IMR-90 (cell line): ENCODE measurements at regions not wholly inside any gene's neighbourhood (a gene's known extent, or its start where the extent isn't known, plus 50 kb on each side); places are given as distances from the start of the nearest gene placed in this dataset.

Source experiments
- ATAC-seq: fragments of 200-7000 bp; cut with Tn5 transposase; 2 replicates; pipeline ENCODE4 v1.9.1; 2020; ENCODE audit warnings: low read depth, mild to moderate bottlenecking, moderate library complexity
- BruUV-seq: library from RNA; stranded (reverse); fragments of 400-500 nt; replicated peaks from 2 replicates; lab custom pipeline; 2021; lab: Mats Ljungman, UMichigan
- CTCF ChIA-PET: fragments of 300-600 bp; formaldehyde crosslinking; extraction: SDS; loops from one replicate; lab custom pipeline; 2021; ENCODE audit warnings: antibody characterized with exemption; lab: Yijun Ruan, JAX
- POLR2A ChIA-PET: fragments of 300-600 bp; sonication (Branson Sonifier 250); formaldehyde crosslinking; loops from one replicate; lab custom pipeline; 2022; ENCODE audit warnings: antibody characterized with exemption; ENCODE audit not compliant: unreplicated experiment; lab: Charles Lee
- DNase-seq: peaks from one replicate; pipeline ENCODE4 v3.0.0; 2013
- H2AFZ ChIP-seq: replicated peaks from 2 replicates; pipeline ENCODE3; 2013; ENCODE audit warnings: low read length, mild to moderate bottlenecking; ENCODE audit not compliant: poor library complexity
- H2AK5ac ChIP-seq: 2 replicates; pipeline ENCODE4 v1.6.1; 2013; ENCODE audit warnings: low read depth, low read length, inconsistent platforms
- H2AK9ac ChIP-seq: replicated peaks from 2 replicates; pipeline ENCODE3; 2013; ENCODE audit warnings: mild to moderate bottlenecking, low read depth, low read length, moderate library complexity; ENCODE audit not compliant: poor library complexity
- H2BK120ac ChIP-seq: 2 replicates; pipeline ENCODE4 v1.6.1; 2013; ENCODE audit warnings: low read depth, low read length, inconsistent platforms
- H2BK15ac ChIP-seq: 3 replicates; pipeline ENCODE4 v1.6.1; 2013; ENCODE audit warnings: low read depth, low read length, inconsistent platforms
- H2BK20ac ChIP-seq: 2 replicates; pipeline ENCODE4 v1.6.1; 2013; ENCODE audit warnings: low read depth, mild to moderate bottlenecking, inconsistent platforms, low read length, moderate library complexity
- H2BK5ac ChIP-seq: 2 replicates; pipeline ENCODE4 v1.6.1; 2013; ENCODE audit warnings: mild to moderate bottlenecking, low read depth, low read length, inconsistent platforms; ENCODE audit not compliant: poor library complexity, severe bottlenecking
- H3K14ac ChIP-seq: replicated peaks from 2 replicates; pipeline ENCODE4 v1.6.1; 2013; ENCODE audit warnings: low read depth, low read length, inconsistent platforms
- H3K18ac ChIP-seq: 2 replicates; pipeline ENCODE4 v1.6.1; 2013; ENCODE audit warnings: low read depth, low read length, control low read depth
- H3K23ac ChIP-seq: 2 replicates; pipeline ENCODE4 v1.6.1; 2013; ENCODE audit warnings: low read depth, low read length, inconsistent platforms
- H3K27ac ChIP-seq: 2 replicates; pipeline ENCODE4 v1.5.1; 2013; ENCODE audit warnings: mild to moderate bottlenecking, control low read depth, low read length; ENCODE audit not compliant: insufficient read depth
- H3K27me3 ChIP-seq: 2 replicates; pipeline ENCODE4 v1.6.1; 2013; ENCODE audit warnings: low read length; ENCODE audit not compliant: control insufficient read depth, insufficient read depth
- H3K36me3 ChIP-seq: 2 replicates; pipeline ENCODE4 v1.6.1; 2013; ENCODE audit warnings: low read length, mixed read lengths; ENCODE audit not compliant: control insufficient read depth, insufficient read depth
- H3K4ac ChIP-seq: 2 replicates; pipeline ENCODE4 v1.6.1; 2013; ENCODE audit warnings: low read depth, low read length, inconsistent platforms
- H3K4me1 ChIP-seq: 2 replicates; pipeline ENCODE4 v1.6.1; 2013; ENCODE audit warnings: low read length, mixed read lengths; ENCODE audit not compliant: control insufficient read depth, insufficient read depth
- H3K4me2 ChIP-seq: 2 replicates; pipeline ENCODE4 v1.6.1; 2013; ENCODE audit warnings: low read depth, mild to moderate bottlenecking, control low read depth, low read length, moderate library complexity
- H3K4me3 ChIP-seq: 2 replicates; pipeline ENCODE4 v1.5.1; 2013; ENCODE audit warnings: low read depth, mild to moderate bottlenecking, control low read depth, low read length, moderate library complexity; ENCODE audit not compliant: insufficient read depth
- H3K56ac ChIP-seq: 2 replicates; pipeline ENCODE4 v1.6.1; 2013; ENCODE audit warnings: low read length, inconsistent platforms; ENCODE audit not compliant: insufficient read depth; ENCODE audit errors: extremely low read depth
- H3K79me1 ChIP-seq, 2 experiments: 2 replicates each; pipeline ENCODE4 v1.6.1; 2013; ENCODE audit warnings: low read length in 2 of 2, inconsistent platforms in 1 of 2, low read depth in 1 of 2
- H3K9ac ChIP-seq: 2 replicates; pipeline ENCODE4 v1.6.1; 2013; ENCODE audit warnings: low read depth, low read length, control low read depth
- H3K9me1 ChIP-seq: 2 replicates; pipeline ENCODE4 v1.6.1; 2013; ENCODE audit warnings: low read length, inconsistent platforms; ENCODE audit not compliant: insufficient read depth
- H3K9me3 ChIP-seq: 2 replicates; pipeline ENCODE4 v1.6.1; 2013; ENCODE audit warnings: low read length; ENCODE audit not compliant: control insufficient read depth, insufficient read depth
- H4K20me1 ChIP-seq: 2 replicates; pipeline ENCODE4 v1.6.1; 2013; ENCODE audit warnings: low read length, inconsistent platforms; ENCODE audit not compliant: insufficient read depth
- H4K5ac ChIP-seq: 2 replicates; pipeline ENCODE4 v1.6.1; 2013; ENCODE audit warnings: mild to moderate bottlenecking, low read depth, low read length, control low read depth
- H4K8ac ChIP-seq, 2 experiments: 2 replicates each; pipeline ENCODE4 v1.6.1; 2013; ENCODE audit warnings: low read depth in 2 of 2, low read length in 2 of 2, control low read depth in 1 of 2, inconsistent platforms in 1 of 2
- H4K91ac ChIP-seq: 2 replicates; pipeline ENCODE4 v1.6.1; 2013; ENCODE audit warnings: low read depth, low read length, inconsistent platforms; ENCODE audit not compliant: insufficient read depth
- BHLHE40 ChIP-seq: fragments of 150-350 bp; IDR thresholded peaks from 2 replicates; pipeline ENCODE4 v1.6.1; 2016; ENCODE audit warnings: mild to moderate bottlenecking, low read depth, low read length
- CEBPB ChIP-seq: IDR thresholded peaks from 2 replicates; pipeline ENCODE4 v1.6.1; 2012; ENCODE audit warnings: low read depth, low read length, improper control_type of control experiment
- CHD1 ChIP-seq: IDR thresholded peaks from 2 replicates; pipeline ENCODE4 v1.6.1; 2012; ENCODE audit warnings: low read depth, low read length, improper control_type of control experiment
- CTCF ChIP-seq: conservative IDR thresholded peaks from 2 replicates; pipeline ENCODE4 v1.5.1; 2012; ENCODE audit warnings: mild to moderate bottlenecking, low read depth, low read length, improper control_type of control experiment
- ELK1 ChIP-seq: fragments of 150-350 bp; IDR thresholded peaks from 2 replicates; pipeline ENCODE4 v1.6.1; 2016; ENCODE audit warnings: low read depth, mild to moderate bottlenecking, low read length, moderate library complexity, borderline replicate concordance
- FOS ChIP-seq: fragments of 150-350 bp; IDR thresholded peaks from 2 replicates; pipeline ENCODE4 v1.6.1; 2016; ENCODE audit warnings: low read depth, low read length
- MAFK ChIP-seq: IDR thresholded peaks from 2 replicates; pipeline ENCODE4 v1.6.1; 2012; ENCODE audit warnings: low read depth, low read length, improper control_type of control experiment
- MAZ ChIP-seq: IDR thresholded peaks from 2 replicates; pipeline ENCODE4 v1.6.1; 2012; ENCODE audit warnings: low read depth, mild to moderate bottlenecking, low read length, improper control_type of control experiment, moderate library complexity, borderline replicate concordance
- MXI1 ChIP-seq: IDR thresholded peaks from 2 replicates; pipeline ENCODE4 v1.6.1; 2012; ENCODE audit warnings: low read depth, mild to moderate bottlenecking, low read length, moderate library complexity, borderline replicate concordance
- NFE2L2 ChIP-seq: fragments of 150-350 bp; IDR thresholded peaks from 2 replicates; pipeline ENCODE4 v1.6.1; 2016; ENCODE audit warnings: low read depth, mild to moderate bottlenecking, low read length
- POLR2A ChIP-seq: IDR thresholded peaks from 2 replicates; pipeline ENCODE4 v1.6.1; 2012; ENCODE audit warnings: mild to moderate bottlenecking, low read depth, low read length
- RAD21 ChIP-seq: IDR thresholded peaks from 2 replicates; pipeline ENCODE4 v1.6.1; 2012; ENCODE audit warnings: low read length, improper control_type of control experiment
- RCOR1 ChIP-seq: IDR thresholded peaks from 2 replicates; pipeline ENCODE4 v1.6.1; 2012; ENCODE audit warnings: mild to moderate bottlenecking, low read length, improper control_type of control experiment; ENCODE audit not compliant: insufficient replicate concordance
- RFX5 ChIP-seq: IDR thresholded peaks from 2 replicates; pipeline ENCODE4 v1.8.0; 2012; ENCODE audit warnings: low read depth, mild to moderate bottlenecking, low read length, moderate library complexity
- SMC3 ChIP-seq: fragments of 150-350 bp; IDR thresholded peaks from 2 replicates; pipeline ENCODE4 v1.6.1; 2016; ENCODE audit warnings: low read depth, mild to moderate bottlenecking, antibody characterized with exemption, low read length, moderate library complexity
- USF2 ChIP-seq: fragments of 150-350 bp; IDR thresholded peaks from 2 replicates; pipeline ENCODE4 v1.6.1; 2017; ENCODE audit warnings: mild to moderate bottlenecking, antibody characterized with exemption, low read length, low read depth
- WGBS, 2 experiments: methylation state at CpG; one replicate each; pipeline versions ENCODE4 v1.1.5 to v1.1.7; 2013; ENCODE audit warnings: missing lambda C conversion rate in 2 of 2; ENCODE audit not compliant: insufficient read length in 1 of 2; ENCODE audit errors: extremely low coverage in 2 of 2; 5-methylcytosine and 5-hydroxymethylcytosine counted together
- dilution Hi-C: fragments of 300-500 bp; cut with HindIII; formaldehyde crosslinking; loops from one replicate; pipeline ENCODE4 v1.14.3; 2018; ENCODE audit warnings: low sequenced_read_pairs; ENCODE audit not compliant: unreplicated experiment
- in situ Hi-C: fragments of 300-500 bp; cut with MboI; formaldehyde crosslinking; loops from 3 replicates; pipeline ENCODE4 v1.14.3; 2019; ENCODE audit warnings: low sequenced_read_pairs, inconsistent platforms, mixed read lengths
- intact Hi-C: fragments of 100-400 bp; cut with micrococcal nuclease; formaldehyde crosslinking; loops from 2 replicates; pipeline ENCODE4 v1.10.0; 2022

GRCh38 chr13:107407074-107407473 lies 808.3 kb downstream of the LIG4 start:
- Histone ChIP-seq H2BK20ac (no peak overlapping the region), H3K36me3 (no peaks in the 10 kb centered on the region), H3K56ac (no peak overlapping the region), H4K20me1 (no peaks in the 10 kb centered on the region), H3K4me1 (peaks cover 2% of the 10 kb centered on the region; the same call in 1 of the 2 replicates), H3K18ac (no peak overlapping the region), H3K4me3 (no peak overlapping the region), H3K23ac (no peak overlapping the region), H2BK120ac (no peak overlapping the region), H3K79me1 (peaks cover 3 to 15% of the 10 kb centered on the region in 2 experiments; a peak in 3 of 4 replicates), H2AK9ac (no peak overlapping the region), H3K27ac (no peak overlapping the region), H4K5ac (no peak overlapping the region), H4K8ac (no peak overlapping the region), H2AK5ac (no peak overlapping the region), H3K9me1 (no peaks in the 10 kb centered on the region), H3K9ac (no peak overlapping the region), H3K9me3 (peaks cover 2% of the 10 kb centered on the region; the same call in 1 of the 2 replicates), H3K4me2 (no peak overlapping the region), H2BK15ac (no peak overlapping the region), H3K27me3 (no peaks in the 10 kb centered on the region), H3K14ac (no peak overlapping the region), H3K4ac (no peak overlapping the region), H2BK5ac (no peak overlapping the region), H4K91ac (no peak overlapping the region), H2AFZ (no peak overlapping the region)
- dilution Hi-C loops, result no loop called here
- no CpG with 5 or more reads among the region's 3 CpGs for WGBS, 2 experiments
- ChIA-PET POLR2A (no interaction called here), CTCF (no interaction called here)
- ATAC-seq (no peak), DNase-seq (no peak)
- BruUV-seq, result no TSS peak
- TF ChIP-seq SMC3 (no peak), CEBPB (no peak), BHLHE40 (no peak), FOS (no peak), NFE2L2 (no peak), CTCF (no peak), MXI1 (no peak), CHD1 (no peak), RCOR1 (no peak), ELK1 (no peak), POLR2A (no peak), MAZ (no peak), RFX5 (no peak), RAD21 (no peak), MAFK (no peak), USF2 (no peak)
- intact Hi-C loops, result no loop called here
- in situ Hi-C loops, result no loop called here
